ENCODE measurements at regions not wholly inside any gene's neighbourhood (a gene's known extent, or its start where the extent isn't known, plus 50 kb on each side); places are given as distances from the start of the nearest gene placed in this dataset.

DNA sequence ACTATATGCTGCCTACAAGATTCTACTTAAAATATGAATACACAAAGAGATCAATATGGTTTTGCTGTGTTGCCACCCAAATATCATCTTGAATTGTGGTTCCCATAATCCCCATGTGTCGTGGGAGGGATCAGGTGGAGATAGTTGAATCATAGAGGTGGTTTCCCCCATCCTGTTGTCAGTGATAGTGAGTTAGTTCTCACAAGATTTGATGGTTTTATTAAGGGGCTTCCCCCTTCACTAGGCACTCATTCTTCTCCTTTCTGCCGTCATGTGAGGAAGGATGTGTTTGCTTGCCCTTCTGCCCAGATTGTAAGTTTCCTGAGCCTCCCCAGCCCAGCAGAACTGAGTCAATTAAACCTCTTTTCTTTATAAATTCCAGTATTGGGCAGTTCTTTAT is 654.4 kb upstream of the NR5A2 start:
- no peak for DNase-seq

GRCh38 chr1:199377211-199377610 is 650.3 kb upstream of the NR5A2 start:
- DNase-seq = no peak

DNA sequence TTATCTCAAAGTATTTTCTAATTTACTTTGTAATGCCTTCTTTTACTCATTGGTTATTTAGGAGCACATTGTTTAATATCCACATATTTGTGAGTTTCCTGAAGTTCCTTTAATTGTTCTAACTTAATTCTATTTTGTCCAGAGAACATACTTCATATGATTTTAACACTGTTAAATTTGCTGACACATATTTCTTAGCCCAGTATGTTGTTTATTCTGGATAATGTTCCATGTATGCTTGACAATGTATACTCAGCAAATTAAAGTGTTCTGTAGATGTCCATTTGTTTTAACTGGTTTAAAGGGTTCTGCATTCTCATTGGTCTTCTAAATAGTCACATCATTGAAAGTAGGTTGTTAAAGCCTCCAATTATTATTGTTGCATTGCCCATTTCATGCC is 643.7 kb upstream of the NR5A2 start:
- DNase-seq = no peak

DNA sequence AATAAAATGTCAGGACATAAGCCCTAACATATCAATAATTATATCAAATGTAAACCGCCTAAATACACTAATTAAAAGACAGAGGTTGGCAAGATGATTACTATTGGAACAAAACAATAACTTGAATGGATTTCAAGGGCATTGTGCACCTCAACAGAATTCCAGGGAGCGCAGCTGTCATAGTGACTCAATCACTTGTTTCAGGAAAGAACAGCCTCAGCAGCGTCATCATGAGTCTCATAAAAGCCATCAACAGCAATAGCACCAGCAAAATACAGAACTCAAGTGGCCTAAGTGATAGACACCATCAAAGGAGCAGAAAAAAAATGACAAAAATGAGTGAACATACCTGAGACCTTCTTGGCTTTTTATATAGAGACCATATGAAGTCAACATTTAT is 632.7 kb upstream of the NR5A2 start:
- DNase-seq = no peak

DNA sequence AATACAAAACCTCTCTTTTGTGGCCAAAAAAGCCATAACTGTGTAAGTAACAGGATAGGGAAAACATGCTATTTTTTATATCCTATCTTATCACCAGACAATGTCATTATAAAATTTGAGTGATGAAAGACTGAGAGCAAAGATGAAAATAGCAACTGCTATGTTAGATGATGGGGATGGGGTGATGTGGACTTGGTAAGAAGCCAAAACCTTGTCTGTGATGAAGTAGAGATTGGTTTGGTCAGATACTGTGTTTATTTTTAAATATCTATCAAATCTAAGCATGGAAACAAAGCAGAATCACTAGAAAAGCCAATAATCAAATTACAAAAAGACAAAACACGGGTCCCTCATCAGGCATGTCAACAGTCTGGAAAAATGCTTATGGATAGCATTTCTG is 631.1 kb upstream of the NR5A2 start:
- DNase-seq = no peak

- DNase-seq = no peak
Observed at GRCh38 chr1:199399996-199400724, 627.4 kb upstream of the NR5A2 start.

GRCh38 chr1:199403531-199404116 is 623.9 kb upstream of the NR5A2 start:
- no peak for DNase-seq

DNA sequence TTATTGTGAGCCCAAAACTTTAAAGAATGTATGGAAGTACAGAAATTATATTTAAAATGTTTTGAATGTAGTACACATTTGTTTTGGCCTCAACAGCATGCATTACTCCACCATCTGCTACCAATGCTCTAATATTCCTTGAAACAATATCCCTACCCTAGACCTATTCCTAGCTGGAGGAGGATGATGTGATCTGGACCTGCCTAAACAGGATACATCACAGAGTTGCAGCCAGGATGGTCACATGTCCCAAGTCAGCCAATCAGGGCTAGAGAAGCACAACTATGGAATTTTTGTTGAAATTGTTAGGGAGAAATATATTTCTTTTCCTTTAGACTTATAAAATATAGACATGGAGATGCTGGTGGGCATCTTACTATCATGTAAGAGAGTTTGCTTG is 623.3 kb upstream of the NR5A2 start:
- no peak for DNase-seq

GRCh38 chr1:199404976-199405375 is 622.5 kb upstream of the NR5A2 start:
- DNase-seq = no peak

- no peak for DNase-seq
Observed at GRCh38 chr1:199405634-199406196, 621.8 kb upstream of the NR5A2 start.

- no peak for DNase-seq
Observed at GRCh38 chr1:199410462-199410861, 617.0 kb upstream of the NR5A2 start.

DNA sequence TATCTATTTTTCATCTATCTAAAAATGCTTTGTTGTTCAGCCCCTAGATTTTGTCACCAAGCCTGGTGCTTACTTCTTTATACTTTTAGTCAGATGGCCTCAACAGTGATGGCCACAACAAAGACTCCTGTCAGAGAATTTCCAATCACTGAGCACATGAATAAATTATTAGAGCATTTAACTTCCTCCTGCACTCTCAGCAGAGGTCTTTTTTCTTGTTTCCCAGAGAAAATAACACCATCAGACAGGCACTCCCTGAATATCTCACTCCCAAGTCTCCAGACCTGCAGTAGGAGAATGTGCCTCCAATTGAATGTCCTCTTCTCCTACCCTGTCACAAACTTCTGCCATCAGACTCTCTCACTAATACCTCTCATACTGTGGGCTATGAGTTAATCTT is 616.0 kb upstream of the NR5A2 start:
- DNase-seq = no peak

DNA sequence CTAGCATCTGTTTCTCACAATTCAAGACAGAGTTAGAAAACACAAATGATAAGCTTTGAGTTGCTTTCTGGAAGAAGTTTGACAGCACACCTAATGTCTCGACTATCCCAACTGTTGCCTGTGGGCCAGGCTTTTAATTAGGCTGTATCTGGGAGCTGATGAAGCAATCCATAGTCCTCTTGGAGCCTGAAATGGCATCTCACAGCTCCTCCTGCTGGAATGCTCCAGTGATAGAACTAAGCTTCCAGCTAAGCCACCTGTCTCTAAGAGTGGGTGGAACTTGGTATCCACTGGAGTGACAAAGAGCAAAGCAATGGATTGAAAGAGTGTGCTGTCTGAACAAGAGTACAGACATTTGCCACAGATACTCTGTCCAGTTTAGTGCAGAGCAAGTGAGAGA is 605.3 kb upstream of the NR5A2 start:
- DNase-seq = no peak

- DNase-seq = no peak
Observed at GRCh38 chr1:199447906-199448305, 579.6 kb upstream of the NR5A2 start.

GRCh38 chr1:199448646-199449045 is 578.9 kb upstream of the NR5A2 start:
- DNase-seq = no peak

DNA sequence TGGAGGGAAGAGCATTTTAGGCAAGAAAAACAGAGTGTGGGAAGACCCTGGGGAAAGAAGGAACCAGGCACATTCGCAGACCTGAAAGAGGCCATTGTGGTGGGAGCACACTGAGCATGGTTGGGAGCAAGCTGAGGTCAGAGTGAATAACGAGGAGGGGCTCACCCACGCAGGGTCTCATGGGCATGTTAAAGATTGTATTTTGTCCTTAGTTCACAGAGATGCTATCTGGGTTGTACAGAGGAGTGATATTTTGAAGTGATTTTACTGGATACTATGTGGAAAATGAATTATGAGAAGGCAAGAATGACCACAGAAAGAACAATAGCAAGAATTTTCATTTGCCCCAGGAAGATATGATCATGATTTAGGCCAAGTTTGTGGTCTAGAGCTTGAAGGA is 578.3 kb upstream of the NR5A2 start:
- no peak for DNase-seq

GRCh38 chr1:199449681-199450080 is 577.8 kb upstream of the NR5A2 start:
- DNase-seq = no peak

DNA sequence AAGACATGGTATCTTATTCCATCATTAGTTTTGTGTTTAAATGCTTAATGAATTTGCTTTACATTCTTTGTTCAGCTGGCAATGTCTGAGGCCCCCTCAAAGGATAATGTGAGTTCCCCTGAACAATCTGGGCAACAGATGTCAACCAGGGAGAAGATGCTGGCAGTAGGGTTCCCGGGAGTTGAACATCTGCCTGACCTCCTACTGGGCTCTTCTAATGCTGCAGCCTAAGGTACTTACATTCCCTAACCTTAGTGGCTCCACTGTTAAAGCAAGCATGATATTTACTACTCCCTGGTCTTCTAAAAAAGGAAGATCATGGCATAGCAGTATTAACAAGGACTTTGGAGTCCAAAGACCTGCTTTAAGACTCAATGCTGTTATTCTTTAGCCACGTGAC is 574.9 kb upstream of the NR5A2 start:
- no peak for DNase-seq

- no peak for DNase-seq
Observed at GRCh38 chr1:199453723-199454122, 573.8 kb upstream of the NR5A2 start.

GRCh38 chr1:199460933-199461332 is 566.6 kb upstream of the NR5A2 start:
- no peak for DNase-seq

DNA sequence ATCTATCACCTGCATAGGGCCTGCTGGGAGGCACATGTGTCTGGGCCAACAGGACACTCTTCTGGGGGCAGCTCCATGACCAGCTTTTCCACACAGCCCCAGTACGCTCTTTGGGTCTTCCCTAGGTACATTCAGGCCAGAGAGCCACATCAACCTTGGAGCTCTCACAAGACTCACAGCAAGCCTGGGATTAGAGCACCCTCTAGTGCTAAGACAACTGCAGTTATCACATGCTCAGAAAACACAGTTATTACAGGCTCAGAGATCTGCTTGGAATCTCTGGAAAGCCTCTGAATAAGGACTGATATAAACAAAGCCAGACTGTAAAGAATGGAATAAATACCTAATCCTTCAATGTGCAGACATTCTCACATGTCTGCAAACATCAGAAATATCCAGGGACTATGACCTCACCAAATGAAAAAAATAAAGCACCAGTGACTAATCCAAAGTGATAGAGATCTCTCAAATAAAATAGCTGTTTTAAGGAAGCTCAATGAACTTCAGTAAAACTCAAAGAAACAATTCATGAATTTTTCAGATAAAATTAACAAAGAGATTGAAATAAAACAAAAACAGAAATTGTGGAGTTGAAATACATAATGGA is 563.9 kb upstream of the NR5A2 start:
- DNase-seq = no peak

DNA sequence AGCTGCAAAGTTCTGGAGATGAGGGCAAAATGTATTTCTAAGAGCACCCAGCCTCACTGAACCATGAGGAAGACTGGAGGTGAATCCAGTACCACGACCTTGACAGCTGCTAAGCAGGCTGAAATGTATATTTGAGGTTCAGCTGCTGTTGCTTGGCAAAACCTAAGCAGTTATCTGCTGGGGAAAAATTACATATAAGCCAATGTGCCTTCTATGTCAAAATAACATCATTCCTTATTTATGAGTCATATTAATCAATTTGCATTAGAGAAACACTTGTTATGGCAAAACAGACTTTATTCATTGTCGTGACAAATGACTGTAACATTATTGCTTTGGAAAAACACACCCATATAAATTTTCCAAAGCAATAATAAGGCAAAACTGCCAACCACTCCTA is 560.5 kb upstream of the NR5A2 start:
- no peak for DNase-seq

GRCh38 chr1:199472018-199472417 is 555.5 kb upstream of the NR5A2 start:
- no peak for DNase-seq

DNA sequence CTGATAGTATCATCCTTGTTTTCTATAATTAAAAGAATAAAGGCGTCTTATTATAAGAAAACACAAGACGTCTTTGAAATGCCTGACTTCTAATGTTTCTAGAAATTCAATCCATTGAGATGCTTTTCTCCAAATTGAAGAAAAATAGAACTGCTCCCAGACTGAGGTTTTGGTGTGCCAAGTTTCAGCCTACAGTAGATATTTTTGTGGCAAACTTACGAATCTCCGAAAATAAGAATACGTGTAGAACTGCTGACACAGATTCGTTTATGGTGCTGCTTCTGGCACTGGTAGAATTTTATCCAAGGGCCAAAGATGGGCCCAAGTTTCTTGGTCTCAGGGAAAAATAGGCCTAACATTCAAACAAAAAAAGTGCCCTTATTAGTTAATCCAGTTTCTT is 554.5 kb upstream of the NR5A2 start:
- DNase-seq = no peak

Measured in activated CD4-positive, CD25-positive, alpha-beta regulatory T cell (primary cell).